Left lung (tissue), 4 donors: ENCODE measurements at regions not wholly inside any gene's neighbourhood (a gene's known extent, or its start where the extent isn't known, plus 50 kb on each side); places are given as distances from the start of the nearest gene placed in this dataset.

ENCODE experiments used
- ATAC-seq: fragments of 200-7000 bp; cut with Tn5 transposase; one replicate; pipeline ENCODE4 v1.9.1; 2020; ENCODE audit warnings: moderate library complexity
- DNase-seq, 4 donors: peaks; one replicate each; pipeline ENCODE4 v3.0.0-alpha.2; 2013 to 2020
- H3K27ac ChIP-seq, 2 donors: fragments of 200-600 bp; sonication (generic) in 1 of 2; one replicate each; pipeline versions ENCODE4 v1.5.0 to v1.8.0; 2020 to 2021
- H3K27me3 ChIP-seq, 2 donors: fragments of 200-600 bp; sonication (generic) in 1 of 2; one replicate each; pipeline versions ENCODE4 v1.5.0 to v1.8.0; 2020 to 2021
- H3K36me3 ChIP-seq, 2 donors: fragments of 200-600 bp; sonication (generic) in 1 of 2; one replicate each; pipeline versions ENCODE4 v1.5.0 to v1.8.0; 2020 to 2021
- H3K4me1 ChIP-seq, 2 donors: fragments of 200-600 bp; one replicate each; pipeline ENCODE4 v1.8.0; 2021
- H3K4me3 ChIP-seq, 2 donors: fragments of 200-600 bp; sonication (generic) in 1 of 2; one replicate each; pipeline versions ENCODE4 v1.5.0 to v1.8.0; 2020 to 2021; ENCODE audit warnings: mild to moderate bottlenecking in 1 of 2
- H3K9me3 ChIP-seq, 2 donors: fragments of 200-600 bp; sonication (generic) in 1 of 2; one replicate each; pipeline versions ENCODE4 v1.5.0 to v1.8.0; 2020 to 2021
- intact Hi-C, 2 donors: fragments of 100-400 bp; cut with DNase I; formaldehyde crosslinking; loops; one replicate each; pipeline versions ENCODE4 v1.11.2 to v1.14.2; 2022
- TF ChIP-seq, protein P1 (sequence below), 2 donors: fragments of 200-600 bp; sonication (generic) in 1 of 2; IDR thresholded peaks; one replicate each; pipeline versions ENCODE4 v1.5.0 to v1.8.0; 2021; ENCODE audit warnings: antibody characterized with exemption in 2 of 2
- donor health status: DM: no; HTN: yes; CAD: no.
- donor health status: DM: no; HTN: no; CAD: no.

DNA sequence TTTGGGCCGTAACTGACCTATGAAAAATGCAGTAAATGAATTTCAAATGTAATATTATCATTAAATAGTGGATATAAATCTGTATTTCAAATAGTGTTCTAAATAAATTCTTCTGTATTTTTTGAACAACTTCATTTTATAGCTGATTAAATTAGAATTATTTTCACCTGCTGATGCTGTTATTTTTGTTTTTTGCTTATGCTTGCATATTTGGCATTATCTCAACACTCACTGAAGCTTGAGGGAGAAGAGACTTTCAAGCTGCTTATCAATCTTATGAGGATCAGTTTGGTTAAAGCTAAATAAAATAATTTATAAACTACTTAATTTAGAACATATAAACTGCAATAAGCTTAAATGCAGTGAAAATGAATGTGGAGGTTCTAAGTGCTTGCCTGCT, 251.3 kb upstream of the PCDH9 start:
- no peak for ATAC-seq
- Histone ChIP-seq H3K4me1 (no peaks in the 10 kb centered on the region), H3K27ac (no peak overlapping the region), H3K9me3 (no peaks in the 10 kb centered on the region), H3K27me3 (no peaks in the 10 kb centered on the region), H3K4me3 (no peak overlapping the region), H3K36me3 (no peaks in the 10 kb centered on the region)
- TF ChIP-seq, protein P1, sequence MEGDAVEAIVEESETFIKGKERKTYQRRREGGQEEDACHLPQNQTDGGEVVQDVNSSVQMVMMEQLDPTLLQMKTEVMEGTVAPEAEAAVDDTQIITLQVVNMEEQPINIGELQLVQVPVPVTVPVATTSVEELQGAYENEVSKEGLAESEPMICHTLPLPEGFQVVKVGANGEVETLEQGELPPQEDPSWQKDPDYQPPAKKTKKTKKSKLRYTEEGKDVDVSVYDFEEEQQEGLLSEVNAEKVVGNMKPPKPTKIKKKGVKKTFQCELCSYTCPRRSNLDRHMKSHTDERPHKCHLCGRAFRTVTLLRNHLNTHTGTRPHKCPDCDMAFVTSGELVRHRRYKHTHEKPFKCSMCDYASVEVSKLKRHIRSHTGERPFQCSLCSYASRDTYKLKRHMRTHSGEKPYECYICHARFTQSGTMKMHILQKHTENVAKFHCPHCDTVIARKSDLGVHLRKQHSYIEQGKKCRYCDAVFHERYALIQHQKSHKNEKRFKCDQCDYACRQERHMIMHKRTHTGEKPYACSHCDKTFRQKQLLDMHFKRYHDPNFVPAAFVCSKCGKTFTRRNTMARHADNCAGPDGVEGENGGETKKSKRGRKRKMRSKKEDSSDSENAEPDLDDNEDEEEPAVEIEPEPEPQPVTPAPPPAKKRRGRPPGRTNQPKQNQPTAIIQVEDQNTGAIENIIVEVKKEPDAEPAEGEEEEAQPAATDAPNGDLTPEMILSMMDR (IDR thresholded peaks at IDR 0.05): no peak
- intact Hi-C loops: no loop called here
- no peak for DNase-seq

DNA sequence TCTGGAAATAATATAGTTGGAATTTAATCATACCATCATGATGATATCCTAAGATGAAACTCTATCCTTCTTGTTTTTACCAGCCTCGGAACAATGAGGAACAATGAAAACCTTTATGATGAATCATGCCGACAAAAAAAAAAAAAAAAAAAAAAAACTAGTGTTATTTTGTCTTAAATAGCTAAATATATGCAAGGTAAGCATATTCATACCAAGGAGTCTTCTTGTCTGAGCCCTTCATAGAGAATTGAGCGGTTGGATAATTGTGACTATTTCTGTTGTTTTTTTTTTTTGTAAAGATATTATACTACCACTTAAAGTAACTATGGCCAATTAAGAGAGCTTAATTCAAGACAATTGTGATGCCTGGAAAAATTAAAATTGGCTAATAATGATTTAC, 244.0 kb upstream of the PCDH9 start:
- DNase-seq: no peak

DNA sequence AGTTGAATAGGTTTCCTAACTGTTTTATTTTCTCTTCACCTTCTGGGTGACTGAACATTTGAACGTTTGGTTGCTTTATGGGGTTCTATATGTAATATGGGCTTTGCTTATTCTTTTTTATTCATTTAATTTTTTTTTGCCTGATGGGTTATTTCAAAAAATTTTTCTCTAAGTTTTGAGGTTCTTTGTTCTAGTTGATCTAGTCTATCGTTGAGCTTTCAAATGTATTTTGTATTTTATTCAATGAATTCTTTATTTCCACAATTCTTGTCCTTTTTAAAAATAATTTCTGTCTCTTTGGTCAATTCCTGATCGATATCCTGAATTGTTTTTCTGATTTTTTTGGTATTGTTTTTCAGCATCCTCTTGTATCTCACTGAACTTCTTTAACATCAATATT, 239.5 kb upstream of the PCDH9 start:
- H3K27me3 ChIP-seq: no peaks in the 10 kb centered on the region
- H3K4me1 ChIP-seq: no peaks in the 10 kb centered on the region
- no peaks in the 10 kb centered on the region for H3K36me3 ChIP-seq
- intact Hi-C loops: no loop called here
- ATAC-seq (no peak), DNase-seq (no peak)
- TF ChIP-seq, protein P1 (IDR thresholded peaks at IDR 0.05): no peak
- H3K4me3 ChIP-seq: no peak overlapping the region
- peaks cover 0 to 9% of the 10 kb centered on the region in 2 donors for H3K9me3 ChIP-seq
- no peak overlapping the region for H3K27ac ChIP-seq

More for the DNA sequence above, 244.0 kb upstream of the PCDH9 start:
- TF ChIP-seq, protein P1 (IDR thresholded peaks at IDR 0.05): no peak
- H3K9me3 ChIP-seq: peaks cover 0 to 9% of the 10 kb centered on the region in 2 donors
- H3K4me3 ChIP-seq: no peak overlapping the region
- H3K27ac ChIP-seq: no peak overlapping the region
- intact Hi-C loops: no loop called here
- ATAC-seq: no peak
- no peaks in the 10 kb centered on the region for H3K27me3 ChIP-seq
- no peaks in the 10 kb centered on the region for H3K36me3 ChIP-seq
- no peaks in the 10 kb centered on the region for H3K4me1 ChIP-seq

DNA sequence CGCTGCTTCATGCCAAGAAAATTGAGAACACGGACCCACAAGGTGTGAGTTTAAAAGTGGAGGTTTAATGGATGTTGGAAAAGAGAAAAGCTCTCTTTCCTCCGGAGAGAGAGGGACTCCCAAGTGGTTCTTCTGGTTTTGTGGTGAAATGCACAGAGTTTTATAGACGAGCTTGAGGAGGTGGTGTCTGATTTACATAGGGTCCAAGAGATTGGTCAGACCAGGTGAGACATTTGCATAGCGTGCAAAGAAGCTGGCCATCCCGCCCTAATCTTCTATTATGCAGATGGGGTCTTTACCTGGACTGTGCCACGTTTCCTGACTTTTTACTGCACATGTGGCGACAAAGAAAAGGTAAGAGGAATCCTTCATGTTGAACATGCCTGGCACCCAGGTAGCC, 236.4 kb upstream of the PCDH9 start:
- intact Hi-C loops: no loop called here
- Histone ChIP-seq H3K4me3 (no peak overlapping the region), H3K4me1 (no peaks in the 10 kb centered on the region), H3K36me3 (no peaks in the 10 kb centered on the region), H3K27ac (no peak overlapping the region), H3K27me3 (no peaks in the 10 kb centered on the region), H3K9me3 (peaks cover 0 to 9% of the 10 kb centered on the region in 2 donors)
- no peak for ATAC-seq
- DNase-seq: no peak
- TF ChIP-seq, protein P1 (IDR thresholded peaks at IDR 0.05): no peak

DNA sequence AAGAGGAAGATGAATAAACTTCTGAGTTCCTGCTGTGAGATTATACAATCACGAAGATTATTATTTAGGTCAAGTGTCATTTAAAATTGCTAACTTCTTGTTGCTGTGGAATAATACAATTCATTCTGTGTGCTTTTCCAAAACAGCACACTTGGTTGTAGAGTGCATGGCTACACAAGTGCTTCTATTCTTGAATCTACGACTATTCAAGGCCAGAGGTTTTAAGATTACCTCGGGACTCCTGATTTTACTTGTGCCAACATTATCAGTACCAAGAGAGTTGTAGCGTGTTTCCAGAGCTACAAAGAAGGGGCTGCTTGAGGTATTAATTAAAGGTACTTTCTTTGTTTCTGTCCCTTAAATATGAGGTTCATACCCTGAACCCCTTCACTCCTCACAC, 234.0 kb upstream of the PCDH9 start:
- no peak overlapping the region for H3K27ac ChIP-seq
- H3K27me3 ChIP-seq: no peaks in the 10 kb centered on the region
- DNase-seq (no peak), ATAC-seq (peak; percentile 40)
- peaks cover 0 to 3% of the 10 kb centered on the region in 2 donors for H3K9me3 ChIP-seq
- TF ChIP-seq, protein P1 (IDR thresholded peaks at IDR 0.05): no peak
- H3K4me3 ChIP-seq: no peak overlapping the region
- intact Hi-C loops: no loop called here
- no peaks in the 10 kb centered on the region for H3K4me1 ChIP-seq
- H3K36me3 ChIP-seq: no peaks in the 10 kb centered on the region
